ENCODE measurements at regions not wholly inside any gene's neighbourhood (a gene's known extent, or its start where the extent isn't known, plus 50 kb on each side); places are given as distances from the start of the nearest gene placed in this dataset.

- no peak for DNase-seq (ENCODE audit: extremely low spot score in 2 of 2)
- H3K36me3 ChIP-seq: no peaks in the 10 kb centered on the region
- H3K27me3 ChIP-seq: no peaks in the 10 kb centered on the region
- TF ChIP-seq CTCF (IDR thresholded peaks at IDR 0.05) (no peak), POLR2AphosphoS5 (IDR thresholded peaks at IDR 0.05; ENCODE audit: insufficient read depth in 1 of 2, low read depth in 1 of 2) (no peak), POLR2A (IDR thresholded peaks at IDR 0.05) (no peak)
- intact Hi-C loops (cut with DNase I): no loop called here
- H3K4me1 ChIP-seq: peaks cover 21% of the 10 kb centered on the region
- H3K27ac ChIP-seq: no peak overlapping the region
- H3K9me3 ChIP-seq: no peaks in the 10 kb centered on the region
- no peak overlapping the region for H3K4me3 ChIP-seq
These were observed 139.4 kb downstream of the DKK1 start for GRCh38 chr10:52453501-52453900.

- H3K4me3 ChIP-seq: no peak overlapping the region
- TF ChIP-seq CTCF (IDR thresholded peaks at IDR 0.05) (no peak), POLR2A (IDR thresholded peaks at IDR 0.05) (no peak), POLR2AphosphoS5 (IDR thresholded peaks at IDR 0.05; ENCODE audit: insufficient read depth in 1 of 2, low read depth in 1 of 2) (no peak)
- H3K4me1 ChIP-seq: peaks cover 21% of the 10 kb centered on the region
- H3K27ac ChIP-seq: no peak overlapping the region
- no peaks in the 10 kb centered on the region for H3K9me3 ChIP-seq
- no peak for DNase-seq (ENCODE audit: extremely low spot score in 2 of 2)
- no peaks in the 10 kb centered on the region for H3K27me3 ChIP-seq
- no peaks in the 10 kb centered on the region for H3K36me3 ChIP-seq
- intact Hi-C loops (cut with DNase I): no loop called here
These were observed 140.4 kb downstream of the DKK1 start for GRCh38 chr10:52454491-52454890.

- TF ChIP-seq CTCF (IDR thresholded peaks at IDR 0.05): no peak
- Histone ChIP-seq H3K27me3 (no peaks in the 10 kb centered on the region), H3K9me3 (no peaks in the 10 kb centered on the region), H3K4me1 (peaks cover 21% of the 10 kb centered on the region), H3K36me3 (no peaks in the 10 kb centered on the region), H3K27ac (no peak overlapping the region), H3K4me3 (no peak overlapping the region)
- DNase-seq (ENCODE audit: extremely low spot score in 2 of 2): no peak
- intact Hi-C loops (cut with DNase I): no loop called here
These were observed 141.0 kb downstream of the DKK1 start for GRCh38 chr10:52455098-52455497.

GRCh38 chr10:52459097-52459496, 145.0 kb downstream of the DKK1 start:
- Histone ChIP-seq H3K4me1 (no peaks in the 10 kb centered on the region), H3K36me3 (no peaks in the 10 kb centered on the region), H3K27ac (no peak overlapping the region), H3K9me3 (no peaks in the 10 kb centered on the region), H3K27me3 (no peaks in the 10 kb centered on the region), H3K4me3 (no peak overlapping the region)
- no peak for DNase-seq (ENCODE audit: extremely low spot score in 2 of 2)
- intact Hi-C loops (cut with DNase I): no loop called here
- TF ChIP-seq CTCF (IDR thresholded peaks at IDR 0.05) (no peak), POLR2AphosphoS5 (IDR thresholded peaks at IDR 0.05; ENCODE audit: insufficient read depth in 1 of 2, low read depth in 1 of 2) (no peak), POLR2A (IDR thresholded peaks at IDR 0.05) (no peak)

GRCh38 chr10:52463826-52464225, 149.7 kb downstream of the DKK1 start:
- intact Hi-C loops (cut with DNase I): no loop called here
- no peak for DNase-seq (ENCODE audit: extremely low spot score in 2 of 2)
- TF ChIP-seq CTCF (IDR thresholded peaks at IDR 0.05) (no peak), POLR2A (IDR thresholded peaks at IDR 0.05) (no peak), POLR2AphosphoS5 (IDR thresholded peaks at IDR 0.05; ENCODE audit: insufficient read depth in 1 of 2, low read depth in 1 of 2) (no peak)
- H3K27me3 ChIP-seq: no peaks in the 10 kb centered on the region
- no peaks in the 10 kb centered on the region for H3K4me1 ChIP-seq
- no peaks in the 10 kb centered on the region for H3K9me3 ChIP-seq
- H3K27ac ChIP-seq: no peak overlapping the region
- no peak overlapping the region for H3K4me3 ChIP-seq
- H3K36me3 ChIP-seq: no peaks in the 10 kb centered on the region

Data from vagina (tissue), 2 donors.